ENCODE measurements at regions not wholly inside any gene's neighbourhood (a gene's known extent, or its start where the extent isn't known, plus 50 kb on each side); places are given as distances from the start of the nearest gene placed in this dataset.

GRCh38 chr6:12421596-12421995 lies 131.4 kb downstream of the EDN1 start:
- no peaks in the 10 kb centered on the region for H3K4me1 ChIP-seq
- no peaks in the 10 kb centered on the region for H3K27me3 ChIP-seq
- H3K4me3 ChIP-seq, result no peak overlapping the region
- no peaks in the 10 kb centered on the region for H3K9me3 ChIP-seq
- WGBS, 2 donors, result 89 to 96% methylated on average over 1 of the region's 1 CpG
- H3K27ac ChIP-seq, result no peak overlapping the region
- no peak for DNase-seq
- H3K36me3 ChIP-seq (ENCODE audit: low read depth, missing control alignments), result no peaks in the 10 kb centered on the region
- no peak for TF ChIP-seq POLR2A (IDR thresholded peaks at IDR 0.05)
- TF ChIP-seq, protein P1, sequence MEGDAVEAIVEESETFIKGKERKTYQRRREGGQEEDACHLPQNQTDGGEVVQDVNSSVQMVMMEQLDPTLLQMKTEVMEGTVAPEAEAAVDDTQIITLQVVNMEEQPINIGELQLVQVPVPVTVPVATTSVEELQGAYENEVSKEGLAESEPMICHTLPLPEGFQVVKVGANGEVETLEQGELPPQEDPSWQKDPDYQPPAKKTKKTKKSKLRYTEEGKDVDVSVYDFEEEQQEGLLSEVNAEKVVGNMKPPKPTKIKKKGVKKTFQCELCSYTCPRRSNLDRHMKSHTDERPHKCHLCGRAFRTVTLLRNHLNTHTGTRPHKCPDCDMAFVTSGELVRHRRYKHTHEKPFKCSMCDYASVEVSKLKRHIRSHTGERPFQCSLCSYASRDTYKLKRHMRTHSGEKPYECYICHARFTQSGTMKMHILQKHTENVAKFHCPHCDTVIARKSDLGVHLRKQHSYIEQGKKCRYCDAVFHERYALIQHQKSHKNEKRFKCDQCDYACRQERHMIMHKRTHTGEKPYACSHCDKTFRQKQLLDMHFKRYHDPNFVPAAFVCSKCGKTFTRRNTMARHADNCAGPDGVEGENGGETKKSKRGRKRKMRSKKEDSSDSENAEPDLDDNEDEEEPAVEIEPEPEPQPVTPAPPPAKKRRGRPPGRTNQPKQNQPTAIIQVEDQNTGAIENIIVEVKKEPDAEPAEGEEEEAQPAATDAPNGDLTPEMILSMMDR (IDR thresholded peaks at IDR 0.05), result no peak
- intact Hi-C loops (cut with DNase I; ENCODE audit: low total_unique reads), result no loop called here

DNA sequence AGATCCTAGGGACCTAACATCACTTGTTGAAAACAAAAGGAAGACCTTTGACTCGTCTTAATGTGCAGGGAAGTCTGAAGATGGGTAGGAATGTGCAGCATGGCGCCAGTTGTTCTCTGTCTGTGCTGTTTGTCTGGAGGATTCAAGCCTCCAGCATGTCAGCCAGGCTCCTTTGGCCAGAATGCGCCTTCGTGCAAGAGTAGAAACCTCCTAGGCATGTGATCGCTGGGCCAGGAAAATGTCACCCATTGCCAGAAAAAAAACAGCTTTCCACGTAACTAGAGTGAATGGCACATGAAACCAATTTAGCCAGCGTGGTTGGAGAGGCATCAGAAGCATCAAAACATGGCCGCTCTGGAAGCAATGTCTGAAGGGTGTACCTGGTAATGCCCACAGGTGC lies 132.7 kb downstream of the EDN1 start:
- DNase-seq, result no peak
- no peak overlapping the region for H3K4me3 ChIP-seq
- H3K36me3 ChIP-seq (ENCODE audit: low read depth, missing control alignments), result no peaks in the 10 kb centered on the region
- WGBS, 2 donors, result 69 to 77% methylated on average over 8 of the region's 8 CpGs
- H3K27me3 ChIP-seq, result no peaks in the 10 kb centered on the region
- intact Hi-C loops (cut with DNase I; ENCODE audit: low total_unique reads), result no loop called here
- no peaks in the 10 kb centered on the region for H3K9me3 ChIP-seq
- no peak overlapping the region for H3K27ac ChIP-seq
- no peak for TF ChIP-seq POLR2A (IDR thresholded peaks at IDR 0.05)
- TF ChIP-seq, protein P1 (IDR thresholded peaks at IDR 0.05), result no peak
- no peaks in the 10 kb centered on the region for H3K4me1 ChIP-seq

- H3K4me1 ChIP-seq, result no peaks in the 10 kb centered on the region
- DNase-seq, result no peak
- no peaks in the 10 kb centered on the region for H3K9me3 ChIP-seq
- H3K27ac ChIP-seq, result no peak overlapping the region
- intact Hi-C loops (cut with DNase I; ENCODE audit: low total_unique reads), result no loop called here
- no peaks in the 10 kb centered on the region for H3K36me3 ChIP-seq (ENCODE audit: low read depth, missing control alignments)
- H3K27me3 ChIP-seq, result no peaks in the 10 kb centered on the region
- no peak overlapping the region for H3K4me3 ChIP-seq
- 54 to 73% methylated on average over 1 of the region's 1 CpG for WGBS, 2 donors
- no peak for TF ChIP-seq POLR2A (IDR thresholded peaks at IDR 0.05)
- TF ChIP-seq, protein P1 (IDR thresholded peaks at IDR 0.05), result no peak
Measured at GRCh38 chr6:12423832-12424231, 133.7 kb downstream of the EDN1 start.

DNA sequence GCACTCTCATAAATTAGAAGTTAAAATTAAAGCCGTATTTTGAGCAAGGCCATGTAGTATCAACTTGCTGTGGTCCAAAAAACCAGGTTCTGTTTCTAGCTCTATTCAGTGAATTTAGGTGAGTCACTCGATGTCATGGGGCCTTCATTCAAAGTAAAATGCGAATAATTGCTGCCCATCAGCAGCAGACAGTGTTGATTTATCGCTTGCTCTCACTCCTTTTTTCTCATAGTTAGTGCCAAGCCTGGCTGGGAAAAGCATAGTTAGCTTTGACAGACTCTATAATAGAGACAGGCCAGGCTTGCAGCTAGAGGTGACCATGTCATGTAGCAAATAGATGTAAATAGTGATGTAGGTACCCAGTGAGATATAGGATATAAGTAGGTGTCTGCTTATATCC lies 136.0 kb downstream of the EDN1 start:
- WGBS, 2 donors, result 87 to 93% methylated on average over 4 of the region's 4 CpGs
- Histone ChIP-seq H3K27ac (no peak overlapping the region), H3K27me3 (no peaks in the 10 kb centered on the region), H3K4me1 (no peaks in the 10 kb centered on the region), H3K4me3 (no peak overlapping the region), H3K36me3 (ENCODE audit: low read depth, missing control alignments) (no peaks in the 10 kb centered on the region), H3K9me3 (no peaks in the 10 kb centered on the region)
- intact Hi-C loops (cut with DNase I; ENCODE audit: low total_unique reads), result no loop called here
- no peak for TF ChIP-seq POLR2A (IDR thresholded peaks at IDR 0.05)
- TF ChIP-seq, protein P1 (IDR thresholded peaks at IDR 0.05), result no peak
- no peak for DNase-seq

GRCh38 chr6:12431023-12431422 lies 140.9 kb downstream of the EDN1 start:
- H3K36me3 ChIP-seq (ENCODE audit: low read depth, missing control alignments), result no peaks in the 10 kb centered on the region
- WGBS, 2 donors, result 41 to 42% methylated on average over 3 of the region's 3 CpGs
- TF ChIP-seq, protein P1 (IDR thresholded peaks at IDR 0.05), result no peak
- TF ChIP-seq POLR2A (IDR thresholded peaks at IDR 0.05), result no peak

More at GRCh38 chr6:12431023-12431422, 140.9 kb downstream of the EDN1 start:
- H3K9me3 ChIP-seq, result no peaks in the 10 kb centered on the region
- no peak overlapping the region for H3K4me3 ChIP-seq
- H3K4me1 ChIP-seq, result no peaks in the 10 kb centered on the region
- no peaks in the 10 kb centered on the region for H3K27me3 ChIP-seq
- no peak for DNase-seq
- intact Hi-C loops (cut with DNase I; ENCODE audit: low total_unique reads), result no loop called here
- no peak overlapping the region for H3K27ac ChIP-seq

All from testis (tissue), 2 donors.